ENCODE measurements at regions not wholly inside any gene's neighbourhood (a gene's known extent, or its start where the extent isn't known, plus 50 kb on each side); places are given as distances from the start of the nearest gene placed in this dataset.
"Not testable (repeated sequence)": the region's sequence is repeated elsewhere in the genome, so short reads cannot be mapped to it uniquely, and the experiment has no call there.

GRCh38 chrX:63458981-63459380 lies 107.8 kb upstream of the SPIN4 start:
- no peak for DNase-seq

- DNase-seq = no peak
Observed at GRCh38 chrX:63453571-63453970, 102.4 kb upstream of the SPIN4 start.

- no peak for DNase-seq
Observed at GRCh38 chrX:63441717-63442116, 90.6 kb upstream of the SPIN4 start.

- DNase-seq = no peak
Observed at GRCh38 chrX:63439580-63439979, 88.4 kb upstream of the SPIN4 start.

GRCh38 chrX:63436865-63437264 lies 85.7 kb upstream of the SPIN4 start:
- DNase-seq = no peak

- DNase-seq = no peak
Observed at GRCh38 chrX:63434665-63435064, 83.5 kb upstream of the SPIN4 start.

GRCh38 chrX:63434206-63434605 lies 83.1 kb upstream of the SPIN4 start:
- no peak for DNase-seq

GRCh38 chrX:63430026-63430425 lies 78.9 kb upstream of the SPIN4 start:
- no peak for DNase-seq

GRCh38 chrX:63428348-63428747 lies 77.2 kb upstream of the SPIN4 start:
- no peak for DNase-seq

- DNase-seq = no peak
Observed at GRCh38 chrX:63426519-63426918, 75.4 kb upstream of the SPIN4 start.

- no peak for DNase-seq
Observed at GRCh38 chrX:63424063-63424462, 72.9 kb upstream of the SPIN4 start.

- DNase-seq = no peak
Observed at GRCh38 chrX:63421411-63421810, 70.3 kb upstream of the SPIN4 start.

GRCh38 chrX:63418211-63418610 lies 67.1 kb upstream of the SPIN4 start:
- no peak for DNase-seq

GRCh38 chrX:63417649-63418048 lies 66.5 kb upstream of the SPIN4 start:
- no peak for DNase-seq

GRCh38 chrX:63409934-63410333 lies 58.8 kb upstream of the SPIN4 start:
- DNase-seq = not testable (repeated sequence)

GRCh38 chrX:63408050-63408449 lies 56.9 kb upstream of the SPIN4 start:
- DNase-seq = no peak

GRCh38 chrX:63404332-63404731 lies 53.2 kb upstream of the SPIN4 start:
- DNase-seq = no peak

- DNase-seq = no peak
Observed at GRCh38 chrX:63402106-63402505, 51.0 kb upstream of the SPIN4 start.
